Endothelial cell of umbilical vein (primary cell): ENCODE measurements at regions not wholly inside any gene's neighbourhood (a gene's known extent, or its start where the extent isn't known, plus 50 kb on each side); places are given as distances from the start of the nearest gene placed in this dataset.

Source experiments
- CTCF ChIP-seq, 2 donors: IDR thresholded peaks; 1 replicate in 1 of 2; 2 replicates in 1 of 2; pipeline ENCODE4 v1.5.1; 2011; ENCODE audit warnings: low read length in 2 of 2, mild to moderate bottlenecking in 2 of 2, moderate library complexity in 2 of 2, control low read depth in 1 of 2, inconsistent platforms in 1 of 2, low read depth in 1 of 2; ENCODE audit not compliant: insufficient read depth in 1 of 2; ENCODE audit errors: extremely low read depth in 1 of 2
- MYC ChIP-seq: IDR thresholded peaks from one replicate; pipeline ENCODE4 v1.6.1; 2011; ENCODE audit warnings: mild to moderate bottlenecking, low read depth, low read length

DNA sequence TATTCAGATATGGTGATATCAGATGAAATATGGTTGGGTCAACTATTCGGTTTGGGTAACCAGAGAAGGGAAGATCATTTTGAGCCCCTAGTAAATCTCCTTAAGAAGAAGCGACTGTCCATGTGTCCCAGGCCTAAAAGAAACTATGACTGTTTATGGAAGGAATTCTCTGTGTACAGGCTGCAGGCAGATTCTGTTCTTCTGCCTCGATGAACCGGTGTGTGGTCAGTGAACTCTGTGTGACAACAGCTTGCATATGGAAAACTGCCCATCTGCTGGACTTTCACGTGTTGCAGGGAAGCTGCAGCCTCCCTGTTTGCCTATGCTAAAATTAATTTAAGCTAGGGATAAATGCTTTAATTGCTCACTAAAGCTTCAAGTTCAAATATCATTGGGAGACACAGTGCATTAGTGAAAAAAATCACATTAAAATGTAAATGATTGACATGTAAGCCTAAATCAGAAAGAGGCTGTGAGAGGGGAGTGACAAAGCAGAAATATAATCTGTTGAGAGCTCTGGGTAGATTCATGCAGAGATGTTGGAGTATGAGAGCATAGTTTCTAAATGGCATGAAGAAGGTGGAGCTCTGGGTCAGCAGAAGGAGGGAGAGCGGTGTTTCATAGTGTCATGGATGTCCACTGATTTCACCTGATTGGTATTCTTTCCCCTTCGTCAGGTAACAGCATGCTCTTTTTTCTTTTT is 65.4 kb upstream of the PFN2 start:
- TF ChIP-seq MYC (no peak), CTCF (IDR thresholded peaks at IDR 0.05; ENCODE audit: extremely low read depth in 1 of 2, insufficient read depth in 1 of 2, low read depth in 1 of 2, low read length in 2 of 2) (no peak)
